Vagina (tissue), 2 donors: ENCODE measurements at regions not wholly inside any gene's neighbourhood (a gene's known extent, or its start where the extent isn't known, plus 50 kb on each side); places are given as distances from the start of the nearest gene placed in this dataset.

ENCODE experiments used
- POLR2AphosphoS5 ChIP-seq, 2 donors: sonication (generic); formaldehyde crosslinking; IDR thresholded peaks; one replicate each; pipeline ENCODE4 v1.9.0; 2017; ENCODE audit warnings: antibody characterized with exemption in 2 of 2, mild to moderate bottlenecking in 2 of 2, low read depth in 1 of 2; ENCODE audit not compliant: insufficient read depth in 1 of 2
- TF ChIP-seq, protein P1 (sequence below), 3 experiments: fragments of 450-650 bp in 2 of 3; fragments of 200-600 bp in 1 of 3; sonication (generic) in 1 of 3; IDR thresholded peaks; one replicate each; pipeline ENCODE4 v1.5.1; 2017 to 2019; ENCODE audit warnings: antibody characterized with exemption in 3 of 3, mild to moderate bottlenecking in 2 of 3, moderate library complexity in 2 of 3

DNA sequence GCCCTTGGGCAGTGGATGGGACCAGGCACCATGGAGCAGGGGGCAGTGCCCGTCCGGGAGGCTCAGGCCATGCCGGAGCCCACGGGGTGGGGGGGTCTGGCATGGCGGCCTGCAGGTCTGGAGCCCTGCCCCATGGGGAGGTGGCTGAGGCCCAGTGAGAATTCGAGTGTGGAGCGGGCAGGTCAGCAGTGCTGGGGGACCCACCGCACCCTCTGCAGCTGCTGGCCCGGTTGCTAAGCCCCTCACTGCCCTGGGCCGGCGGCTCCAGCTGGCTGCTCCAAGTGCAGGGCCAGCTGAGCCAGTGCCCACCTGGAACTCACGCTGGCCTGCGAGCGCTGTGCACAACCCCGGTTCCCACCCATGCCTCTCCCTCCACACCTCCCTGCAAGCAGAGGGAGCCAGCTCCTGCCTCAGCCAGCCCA is 1157.9 kb upstream of the ADGRL3 start:
- TF ChIP-seq, protein P1, sequence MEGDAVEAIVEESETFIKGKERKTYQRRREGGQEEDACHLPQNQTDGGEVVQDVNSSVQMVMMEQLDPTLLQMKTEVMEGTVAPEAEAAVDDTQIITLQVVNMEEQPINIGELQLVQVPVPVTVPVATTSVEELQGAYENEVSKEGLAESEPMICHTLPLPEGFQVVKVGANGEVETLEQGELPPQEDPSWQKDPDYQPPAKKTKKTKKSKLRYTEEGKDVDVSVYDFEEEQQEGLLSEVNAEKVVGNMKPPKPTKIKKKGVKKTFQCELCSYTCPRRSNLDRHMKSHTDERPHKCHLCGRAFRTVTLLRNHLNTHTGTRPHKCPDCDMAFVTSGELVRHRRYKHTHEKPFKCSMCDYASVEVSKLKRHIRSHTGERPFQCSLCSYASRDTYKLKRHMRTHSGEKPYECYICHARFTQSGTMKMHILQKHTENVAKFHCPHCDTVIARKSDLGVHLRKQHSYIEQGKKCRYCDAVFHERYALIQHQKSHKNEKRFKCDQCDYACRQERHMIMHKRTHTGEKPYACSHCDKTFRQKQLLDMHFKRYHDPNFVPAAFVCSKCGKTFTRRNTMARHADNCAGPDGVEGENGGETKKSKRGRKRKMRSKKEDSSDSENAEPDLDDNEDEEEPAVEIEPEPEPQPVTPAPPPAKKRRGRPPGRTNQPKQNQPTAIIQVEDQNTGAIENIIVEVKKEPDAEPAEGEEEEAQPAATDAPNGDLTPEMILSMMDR (IDR thresholded peaks at IDR 0.05): no peak
- no peak for TF ChIP-seq POLR2AphosphoS5 (IDR thresholded peaks at IDR 0.05; ENCODE audit: insufficient read depth in 1 of 2, low read depth in 1 of 2)
